B cell (primary cell): ENCODE measurements at regions not wholly inside any gene's neighbourhood (a gene's known extent, or its start where the extent isn't known, plus 50 kb on each side); places are given as distances from the start of the nearest gene placed in this dataset.
"Not testable (repeated sequence)": the region's sequence is repeated elsewhere in the genome, so short reads cannot be mapped to it uniquely, and the experiment has no call there.

Source experiments
- CTCF ChIP-seq: fragments of 200-600 bp; IDR thresholded peaks from one replicate; pipeline ENCODE4 v1.8.0; 2022; ENCODE audit warnings: antibody characterized with exemption, mild to moderate bottlenecking
- EZH2 ChIP-seq: IDR thresholded peaks from 2 replicates; pipeline ENCODE4 v1.6.1; 2012; ENCODE audit warnings: borderline replicate concordance, low read depth, mild to moderate bottlenecking, moderate library complexity, low read length; ENCODE audit not compliant: insufficient read depth, poor library complexity, severe bottlenecking

GRCh38 chr9:87785315-87785970 lies 59.5 kb downstream of the CTSL start:
- TF ChIP-seq CTCF, EZH2: not testable (repeated sequence)
